DOHH2 (cell line): ENCODE measurements at regions not wholly inside any gene's neighbourhood (a gene's known extent, or its start where the extent isn't known, plus 50 kb on each side); places are given as distances from the start of the nearest gene placed in this dataset.

ENCODE experiments used
- CTCF ChIP-seq: fragments of 200-600 bp; sonication (generic); IDR thresholded peaks from one replicate; pipeline ENCODE4 v1.5.1; 2014; ENCODE audit warnings: antibody characterized with exemption, mild to moderate bottlenecking, low read depth, low read length; ENCODE audit not compliant: poor library complexity, severe bottlenecking
- EZH2phosphoT487 ChIP-seq: fragments of 200-600 bp; sonication (generic); IDR thresholded peaks from 2 replicates; pipeline ENCODE4 v1.6.1; 2017; ENCODE audit warnings: borderline replicate concordance, mild to moderate bottlenecking, antibody characterized with exemption, low read length, moderate library complexity, mixed read lengths

DNA sequence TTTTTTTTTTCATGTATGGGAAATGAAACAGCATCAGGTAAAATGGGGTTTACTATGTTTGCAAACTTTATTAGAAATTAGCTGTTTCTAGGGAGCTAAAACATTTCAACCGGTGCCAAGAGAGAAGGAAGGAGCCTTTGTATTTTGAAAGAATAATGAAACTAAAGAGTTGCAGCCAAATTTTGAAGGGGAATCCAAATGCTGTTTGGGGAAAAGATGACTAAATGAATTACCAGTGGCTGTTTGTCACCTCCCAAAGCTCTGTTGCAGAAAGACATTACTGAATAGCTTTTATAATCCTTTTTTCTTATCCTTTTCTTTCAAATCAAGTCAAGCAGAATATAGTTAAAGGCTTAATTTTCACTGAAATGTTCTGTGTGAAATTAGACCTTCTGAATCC, 591.3 kb upstream of the ADGRL2 start:
- TF ChIP-seq CTCF (no peak), EZH2phosphoT487 (no peak)
